ENCODE measurements at regions not wholly inside any gene's neighbourhood (a gene's known extent, or its start where the extent isn't known, plus 50 kb on each side); places are given as distances from the start of the nearest gene placed in this dataset.
"Not testable (repeated sequence)": the region's sequence is repeated elsewhere in the genome, so short reads cannot be mapped to it uniquely, and the experiment has no call there.

- peak; percentile 73 for DNase-seq (ENCODE audit: low read depth)
Measured at GRCh38 chr1:199612976-199613774, 414.3 kb upstream of the NR5A2 start.

DNA sequence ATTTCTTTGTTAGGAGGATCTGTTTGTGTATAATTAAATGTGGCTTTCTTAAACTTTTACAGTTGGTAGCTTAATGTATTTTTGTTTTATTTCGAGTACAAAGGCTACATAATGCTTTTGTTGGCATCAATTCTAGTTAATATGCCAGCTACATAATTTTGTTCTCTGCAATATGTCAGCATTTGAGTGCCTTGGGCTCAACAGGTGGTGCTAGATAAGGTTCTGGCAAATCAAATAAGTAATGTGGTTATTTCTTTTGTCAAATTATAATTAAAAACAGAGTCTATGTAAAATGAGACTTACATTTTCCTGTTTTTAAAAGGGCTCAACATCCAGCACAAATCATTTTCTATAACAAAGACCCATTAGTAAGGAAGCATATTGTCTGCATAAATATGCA, 410.6 kb upstream of the NR5A2 start:
- DNase-seq (ENCODE audit: low read depth): no peak

GRCh38 chr1:199619223-199619622, 408.3 kb upstream of the NR5A2 start:
- no peak for DNase-seq (ENCODE audit: low read depth)

DNA sequence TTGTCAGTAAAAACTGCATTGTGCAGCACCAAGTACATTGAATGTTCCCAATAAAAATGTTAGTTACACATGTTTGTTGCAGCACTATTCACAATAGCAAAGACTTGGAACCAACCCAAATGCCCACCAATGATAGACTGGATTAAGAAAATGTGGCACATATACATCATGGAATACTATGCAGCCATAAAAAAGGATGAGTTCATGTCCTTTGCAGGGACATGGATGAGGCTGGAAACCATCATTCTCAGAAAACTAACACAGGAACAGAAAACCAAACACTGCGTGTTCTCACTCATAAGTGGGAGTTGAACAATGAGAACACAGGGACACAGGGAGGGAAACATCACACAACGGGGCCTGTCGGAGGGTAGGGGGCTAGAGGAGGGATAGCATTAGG, 401.3 kb upstream of the NR5A2 start:
- DNase-seq (ENCODE audit: low read depth): not testable (repeated sequence)

- no peak for DNase-seq (ENCODE audit: low read depth)
Measured at GRCh38 chr1:199629624-199630023, 397.9 kb upstream of the NR5A2 start.

- no peak for DNase-seq (ENCODE audit: low read depth)
Measured at GRCh38 chr1:199639453-199639852, 388.1 kb upstream of the NR5A2 start.

- DNase-seq (ENCODE audit: low read depth): no peak
Measured at GRCh38 chr1:199641531-199641930, 386.0 kb upstream of the NR5A2 start.

DNA sequence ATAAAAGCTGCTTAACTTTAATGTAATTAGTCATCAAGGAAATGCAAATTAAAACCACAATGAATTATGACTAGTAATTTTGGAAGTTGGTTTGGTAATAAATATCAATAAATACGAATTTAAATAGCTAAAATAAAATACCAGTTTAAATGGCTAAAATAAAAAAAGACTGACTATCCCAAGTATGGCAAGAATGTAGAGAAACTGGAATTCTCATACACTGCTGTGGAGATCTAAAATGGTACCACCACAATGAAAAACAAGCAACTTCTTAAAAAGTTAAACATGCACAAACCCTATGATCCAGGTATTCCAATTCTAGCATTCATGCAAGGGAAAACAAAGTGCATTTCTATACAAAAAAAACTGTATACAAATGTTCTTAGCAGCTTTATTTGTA, 382.6 kb upstream of the NR5A2 start:
- no peak for DNase-seq (ENCODE audit: low read depth)

DNA sequence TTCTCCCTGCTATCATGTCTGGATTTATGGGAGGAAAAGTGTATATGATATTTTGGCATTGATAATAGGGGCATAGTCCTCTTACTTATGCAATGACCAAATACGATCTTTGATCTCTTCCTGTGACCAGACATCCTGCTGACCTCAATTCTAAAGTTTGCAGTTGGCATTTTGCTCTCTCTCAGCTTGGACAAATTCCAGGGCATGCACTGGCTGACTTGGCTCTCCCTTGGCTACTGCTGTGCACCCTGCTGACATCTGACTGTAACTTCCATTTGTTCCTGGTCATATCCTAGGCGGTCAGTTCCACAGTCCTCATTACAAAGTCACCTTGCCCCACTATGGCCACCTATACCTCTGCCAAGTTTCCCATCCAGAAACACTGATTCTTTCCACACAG, 380.7 kb upstream of the NR5A2 start:
- DNase-seq (ENCODE audit: low read depth): no peak

GRCh38 chr1:199657449-199657848, 370.1 kb upstream of the NR5A2 start:
- no peak for DNase-seq (ENCODE audit: low read depth)

GRCh38 chr1:199660071-199660470, 367.4 kb upstream of the NR5A2 start:
- no peak for DNase-seq (ENCODE audit: low read depth)

DNA sequence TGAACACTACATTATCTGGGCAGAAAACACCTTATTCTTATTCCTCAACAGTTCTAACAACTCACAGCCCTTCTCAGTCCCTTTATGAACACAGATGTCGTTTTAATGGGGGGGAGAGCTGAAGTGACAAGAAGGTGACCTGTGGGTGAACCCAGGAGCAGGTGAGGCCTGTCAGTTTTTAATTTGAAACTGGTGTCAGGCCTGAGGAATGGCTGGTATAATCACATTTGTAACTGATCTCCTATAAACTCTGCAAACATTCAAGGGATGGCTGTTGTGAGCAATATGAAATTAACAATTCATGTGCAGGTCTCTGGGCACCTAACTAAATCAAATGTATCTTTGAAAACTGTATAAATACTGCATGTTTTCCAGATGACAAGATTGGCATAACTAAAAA, 362.1 kb upstream of the NR5A2 start:
- no peak for DNase-seq (ENCODE audit: low read depth)

DNA sequence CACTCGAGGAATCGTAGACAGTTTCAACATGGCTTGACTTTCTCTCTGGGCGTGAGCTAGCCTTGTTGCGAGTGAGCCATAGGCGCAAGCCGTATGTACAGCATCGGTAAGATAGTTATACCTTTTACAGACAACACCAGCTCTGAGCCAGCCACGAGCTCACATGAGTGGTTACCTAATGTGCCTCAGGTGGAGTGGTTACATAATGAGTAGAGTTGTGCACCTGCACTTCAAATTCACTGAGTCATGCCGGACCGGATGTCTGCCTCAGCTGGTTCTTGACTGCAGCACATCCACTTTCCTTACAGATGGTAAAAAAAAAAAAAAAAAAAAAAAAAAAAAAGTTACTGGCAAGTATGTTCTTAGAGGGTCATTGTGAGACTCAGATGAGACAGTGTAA, 360.4 kb upstream of the NR5A2 start:
- DNase-seq (ENCODE audit: low read depth): no peak

DNA sequence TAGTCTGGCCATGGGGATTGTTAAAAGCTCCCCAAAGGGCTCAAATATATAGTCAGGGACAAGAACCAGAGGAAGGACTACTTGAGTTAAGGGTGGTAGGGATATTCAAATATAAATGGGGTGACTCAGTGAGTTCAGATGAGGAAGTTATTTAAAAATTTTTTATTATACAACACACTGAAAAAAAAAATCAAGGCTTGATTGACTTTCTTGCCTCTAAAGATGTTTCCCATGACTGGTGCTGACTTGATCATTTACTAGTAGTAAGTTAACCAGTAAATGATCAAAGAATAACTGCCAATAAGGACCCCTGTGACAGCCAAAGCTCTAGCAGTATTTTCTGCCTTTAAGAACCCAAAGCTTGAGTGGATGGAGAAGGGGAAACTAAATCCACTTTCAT, 357.6 kb upstream of the NR5A2 start:
- DNase-seq (ENCODE audit: low read depth): no peak

DNA sequence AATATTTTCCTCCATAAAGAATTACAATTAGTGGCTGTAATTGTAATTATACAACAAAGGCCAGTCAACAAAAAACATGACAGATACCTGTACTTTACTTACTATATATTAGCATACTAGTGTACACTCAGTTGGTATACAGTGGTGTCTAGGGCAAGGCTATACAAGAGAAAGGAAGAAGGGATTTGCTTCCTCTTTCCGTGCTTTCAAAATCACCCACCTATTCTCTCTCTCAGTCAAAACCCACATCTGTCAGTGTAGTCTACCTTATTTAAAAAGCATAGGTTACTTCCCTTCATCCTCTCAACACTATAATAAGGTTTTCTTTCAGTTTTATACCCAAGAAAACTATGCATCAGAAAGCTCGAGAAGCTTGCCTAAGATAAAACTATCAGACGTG, 355.8 kb upstream of the NR5A2 start:
- DNase-seq (ENCODE audit: low read depth): no peak

DNA sequence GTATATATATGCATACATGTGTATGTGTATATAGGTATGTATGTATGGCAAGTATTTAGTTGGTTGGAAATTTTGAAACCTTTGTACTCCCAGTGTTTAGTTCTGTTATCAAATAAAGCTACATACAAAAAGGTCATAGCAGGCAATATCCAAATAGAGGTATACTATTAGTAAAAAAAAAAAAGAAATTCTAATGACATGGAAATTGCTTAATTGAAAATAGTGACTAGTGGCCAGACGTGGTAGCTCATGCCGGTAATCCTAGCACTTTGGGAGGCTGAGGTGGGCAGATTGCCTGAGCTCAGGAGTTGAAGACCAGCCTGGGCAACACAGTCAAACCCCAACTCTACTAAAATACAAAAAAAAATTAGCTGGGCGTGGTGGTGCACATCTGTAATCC, 351.6 kb upstream of the NR5A2 start:
- no peak for DNase-seq (ENCODE audit: low read depth)

- no peak for DNase-seq (ENCODE audit: low read depth)
Measured at GRCh38 chr1:199678771-199679170, 348.7 kb upstream of the NR5A2 start.

GRCh38 chr1:199682081-199682480, 345.4 kb upstream of the NR5A2 start:
- DNase-seq (ENCODE audit: low read depth): no peak

DNA sequence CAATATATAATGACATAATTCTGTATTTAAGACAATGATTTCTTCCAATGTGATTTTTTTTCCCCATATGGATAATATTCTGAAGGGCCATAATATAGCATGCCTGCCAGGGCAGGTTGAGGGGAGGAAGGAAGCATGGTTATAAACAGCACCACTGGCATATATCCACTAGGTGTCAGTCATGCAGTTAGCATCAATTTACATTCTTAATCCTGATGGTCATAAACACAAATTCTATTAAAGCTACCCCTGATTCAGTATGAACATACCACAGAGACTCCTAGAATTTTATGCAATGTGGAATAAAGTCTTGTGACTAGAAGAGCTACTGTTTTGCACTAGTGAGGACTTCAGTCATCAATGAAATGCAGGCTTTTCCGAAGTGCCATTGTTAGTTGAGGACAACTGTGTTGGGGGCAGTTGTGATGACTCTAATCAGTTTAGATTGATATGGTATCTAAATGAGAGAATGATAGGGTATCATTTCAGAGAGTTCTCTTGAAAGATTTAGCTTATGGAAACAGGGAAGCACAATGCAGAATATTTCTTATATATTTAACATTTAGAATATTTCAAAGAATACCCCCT, 342.7 kb upstream of the NR5A2 start:
- peak; percentile 59 for DNase-seq (ENCODE audit: low read depth)

- peak; percentile 55 for DNase-seq (ENCODE audit: low read depth)
Measured at GRCh38 chr1:199685369-199685768, 342.1 kb upstream of the NR5A2 start.

- peak; percentile 44 for DNase-seq (ENCODE audit: low read depth)
Measured at GRCh38 chr1:199687321-199687720, 340.2 kb upstream of the NR5A2 start.

DNA sequence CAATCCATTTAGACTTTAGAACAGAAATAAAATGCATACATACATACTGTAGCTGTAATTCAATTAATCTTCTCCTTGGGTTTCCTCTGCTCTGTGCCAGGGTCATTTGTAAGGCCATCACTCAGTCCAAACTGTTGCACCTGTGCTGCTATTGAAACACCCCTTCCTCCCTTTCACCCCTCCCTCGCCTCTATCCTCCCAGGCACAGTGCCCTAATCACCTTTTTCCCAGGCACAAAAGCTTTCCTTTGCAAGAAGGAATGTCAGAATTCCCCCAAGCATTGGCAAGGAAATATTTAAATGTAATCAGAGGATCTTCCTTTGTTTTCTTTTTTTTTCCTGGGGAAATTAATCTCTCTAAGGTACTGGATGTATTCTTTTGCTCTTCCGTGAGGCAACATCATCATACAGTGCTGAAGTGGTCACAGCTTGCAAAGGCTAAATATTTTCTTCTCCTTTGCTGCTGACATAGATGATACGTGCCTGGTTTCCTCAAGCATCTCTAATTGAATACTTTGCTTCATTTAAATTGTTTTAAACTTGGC, 339.3 kb upstream of the NR5A2 start:
- peak; percentile 3 for DNase-seq (ENCODE audit: low read depth)

GRCh38 chr1:199688774-199689173, 338.7 kb upstream of the NR5A2 start:
- DNase-seq (ENCODE audit: low read depth): no peak

All from Daoy (cell line).